ENCODE measurements at regions not wholly inside any gene's neighbourhood (a gene's known extent, or its start where the extent isn't known, plus 50 kb on each side); places are given as distances from the start of the nearest gene placed in this dataset.

DNA sequence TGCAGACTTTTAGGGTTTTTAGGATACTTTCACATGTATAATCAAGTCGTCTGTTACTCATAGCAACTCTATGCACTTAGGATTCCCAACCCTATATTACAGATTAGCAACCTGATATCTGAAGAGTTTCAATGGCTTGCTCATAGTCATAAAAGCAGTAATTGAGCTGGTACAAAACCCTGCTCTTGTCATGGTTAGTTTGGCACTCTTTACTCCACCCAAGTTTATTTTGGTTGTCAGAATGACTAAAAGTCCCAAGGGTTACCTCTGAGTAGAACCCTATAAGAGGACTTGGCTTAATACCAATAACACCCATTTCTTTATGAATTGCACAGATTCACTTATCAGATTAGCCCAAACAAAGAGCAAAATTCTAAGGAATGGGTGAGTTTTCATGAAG, 550.6 kb downstream of the SOX6 start:
- no peak for TF ChIP-seq CTCF (IDR thresholded peaks at IDR 0.05; ENCODE audit: borderline replicate concordance, extremely low read depth, low read length, poor library complexity, severe bottlenecking)
- no peak for TF ChIP-seq EZH2 (IDR thresholded peaks at IDR 0.05; ENCODE audit: borderline replicate concordance, low read depth, low read length, severe bottlenecking)
